Lung (tissue), 11 donors: ENCODE measurements at regions not wholly inside any gene's neighbourhood (a gene's known extent, or its start where the extent isn't known, plus 50 kb on each side); places are given as distances from the start of the nearest gene placed in this dataset.

Source experiments
- ATAC-seq: fragments of 200-7000 bp; cut with Tn5 transposase; one replicate; pipeline ENCODE4 v1.9.1; 2020; ENCODE audit warnings: moderate number of reproducible peaks; ENCODE audit not compliant: insufficient read depth, low FRiP score
- DNase-seq, 3 donors: peaks; one replicate each; pipeline ENCODE4 v3.0.0-alpha.2; 2013 to 2017
- H3K27ac ChIP-seq, 2 donors: one replicate each; pipeline ENCODE4 v1.5.1; 2013; ENCODE audit warnings: mild to moderate bottlenecking in 2 of 2, moderate library complexity in 2 of 2, control low read depth in 1 of 2, inconsistent platforms in 1 of 2, low read depth in 1 of 2, low read length in 1 of 2
- H3K27me3 ChIP-seq, 3 donors: one replicate each; pipeline ENCODE4 v1.5.1; 2013; ENCODE audit warnings: low read length in 2 of 3; ENCODE audit not compliant: control insufficient read depth in 3 of 3, insufficient read depth in 3 of 3
- H3K36me3 ChIP-seq, 4 donors: one replicate each; pipeline ENCODE4 v1.5.1; 2013; ENCODE audit warnings: low read length in 4 of 4, mild to moderate bottlenecking in 1 of 4, moderate library complexity in 1 of 4; ENCODE audit not compliant: control insufficient read depth in 4 of 4, insufficient read depth in 4 of 4
- H3K4me1 ChIP-seq, 5 donors: one replicate each; pipeline ENCODE4 v1.5.1; 2013; ENCODE audit warnings: low read length in 5 of 5, mild to moderate bottlenecking in 2 of 5, moderate library complexity in 1 of 5; ENCODE audit not compliant: control insufficient read depth in 5 of 5, insufficient read depth in 5 of 5
- H3K4me3 ChIP-seq: one replicate; pipeline ENCODE4 v1.5.1; 2013; ENCODE audit warnings: mild to moderate bottlenecking, control low read depth, moderate library complexity
- H3K9ac ChIP-seq, 2 donors: one replicate each; pipeline ENCODE4 v1.5.1; 2013; ENCODE audit warnings: low read length in 2 of 2, control low read depth in 1 of 2; ENCODE audit not compliant: insufficient read depth in 1 of 2
- H3K9me3 ChIP-seq, 4 donors: one replicate each; pipeline ENCODE4 v1.5.1; 2013; ENCODE audit warnings: low read length in 3 of 4, mild to moderate bottlenecking in 1 of 4, moderate library complexity in 1 of 4; ENCODE audit not compliant: control insufficient read depth in 4 of 4, insufficient read depth in 3 of 4
- WGBS, 2 donors: extraction: QIAGEN DNeasy Blood & Tissue Kit; methylation state at CpG; one replicate each; pipeline ENCODE4 v1.1.7; 2013; 5-methylcytosine and 5-hydroxymethylcytosine counted together
- TF ChIP-seq, protein P1 (sequence below): IDR thresholded peaks from 2 replicates; pipeline ENCODE4 v1.5.1; 2012; ENCODE audit warnings: mild to moderate bottlenecking; ENCODE audit errors: control extremely low read depth, extremely low read depth
- donor health status: control.
- donor health status: control.
- donor health status: Bipolar disorder and iron deficiency.
- donor health status: healthy.
- donor health status: DM: yes; HTN: yes; CAD: no.

DNA sequence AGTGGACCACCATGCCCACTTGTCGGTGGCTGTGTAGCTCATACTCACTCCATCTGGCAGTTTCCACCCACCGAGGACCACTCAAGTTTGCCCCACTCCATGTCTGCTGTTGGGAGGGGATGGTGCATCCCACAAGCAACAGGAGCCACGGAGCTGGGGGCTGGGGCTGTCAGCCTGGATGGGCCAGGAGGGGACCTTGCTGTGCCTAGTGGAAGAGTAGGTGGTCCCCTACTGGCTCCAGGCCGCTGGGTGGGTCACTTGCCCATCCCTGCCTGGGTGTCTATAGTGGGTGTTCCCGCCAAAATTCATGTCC lies 57.0 kb downstream of the SMIM38 start:
- no peak overlapping the region for H3K27ac ChIP-seq
- 89 to 91% methylated on average over 5 of the region's 5 CpGs for WGBS, 2 donors
- no peaks in the 10 kb centered on the region for H3K27me3 ChIP-seq
- H3K9me3 ChIP-seq = peaks cover 0 to 3% (median 1%) of the 10 kb centered on the region in 4 donors
- TF ChIP-seq, protein P1, sequence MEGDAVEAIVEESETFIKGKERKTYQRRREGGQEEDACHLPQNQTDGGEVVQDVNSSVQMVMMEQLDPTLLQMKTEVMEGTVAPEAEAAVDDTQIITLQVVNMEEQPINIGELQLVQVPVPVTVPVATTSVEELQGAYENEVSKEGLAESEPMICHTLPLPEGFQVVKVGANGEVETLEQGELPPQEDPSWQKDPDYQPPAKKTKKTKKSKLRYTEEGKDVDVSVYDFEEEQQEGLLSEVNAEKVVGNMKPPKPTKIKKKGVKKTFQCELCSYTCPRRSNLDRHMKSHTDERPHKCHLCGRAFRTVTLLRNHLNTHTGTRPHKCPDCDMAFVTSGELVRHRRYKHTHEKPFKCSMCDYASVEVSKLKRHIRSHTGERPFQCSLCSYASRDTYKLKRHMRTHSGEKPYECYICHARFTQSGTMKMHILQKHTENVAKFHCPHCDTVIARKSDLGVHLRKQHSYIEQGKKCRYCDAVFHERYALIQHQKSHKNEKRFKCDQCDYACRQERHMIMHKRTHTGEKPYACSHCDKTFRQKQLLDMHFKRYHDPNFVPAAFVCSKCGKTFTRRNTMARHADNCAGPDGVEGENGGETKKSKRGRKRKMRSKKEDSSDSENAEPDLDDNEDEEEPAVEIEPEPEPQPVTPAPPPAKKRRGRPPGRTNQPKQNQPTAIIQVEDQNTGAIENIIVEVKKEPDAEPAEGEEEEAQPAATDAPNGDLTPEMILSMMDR = no peak
- no peak overlapping the region for H3K4me3 ChIP-seq
- DNase-seq = peak in 1 of 3 donors; percentile 7
- ATAC-seq = no peak
- H3K36me3 ChIP-seq = no peaks in the 10 kb centered on the region
- H3K9ac ChIP-seq = no peak overlapping the region
- peaks cover 0 to 20% (median 2%) of the 10 kb centered on the region in 5 donors for H3K4me1 ChIP-seq

DNA sequence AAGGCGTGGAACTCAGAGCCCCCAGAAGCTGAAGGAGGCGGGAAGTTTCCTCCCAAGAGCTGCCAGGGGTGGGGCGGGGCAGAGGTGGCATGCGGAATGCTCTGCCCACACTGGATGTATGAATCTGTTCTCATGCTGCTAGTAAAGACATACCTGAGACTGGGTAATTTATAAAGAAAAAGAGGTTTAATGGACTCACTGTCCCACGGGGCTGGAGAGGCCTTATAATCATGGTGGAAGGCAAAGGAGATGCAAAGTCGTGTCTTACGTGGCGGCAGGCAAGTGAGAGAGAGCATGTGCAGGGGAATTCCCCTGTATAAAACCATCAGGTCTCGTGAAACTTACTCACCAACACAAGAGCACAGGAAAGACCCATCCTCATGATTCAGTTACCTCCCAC lies 57.6 kb downstream of the SMIM38 start:
- no peaks in the 10 kb centered on the region for H3K27me3 ChIP-seq
- DNase-seq (no peak), ATAC-seq (no peak)
- no peak overlapping the region for H3K9ac ChIP-seq
- H3K36me3 ChIP-seq = no peaks in the 10 kb centered on the region
- peaks cover 0 to 3% (median 0%) of the 10 kb centered on the region in 4 donors for H3K9me3 ChIP-seq
- TF ChIP-seq, protein P1 = no peak
- H3K4me3 ChIP-seq = no peak overlapping the region
- 85 to 86% methylated on average over 9 of the region's 9 CpGs for WGBS, 2 donors
- peaks cover 0 to 20% (median 2%) of the 10 kb centered on the region in 5 donors for H3K4me1 ChIP-seq
- no peak overlapping the region for H3K27ac ChIP-seq

DNA sequence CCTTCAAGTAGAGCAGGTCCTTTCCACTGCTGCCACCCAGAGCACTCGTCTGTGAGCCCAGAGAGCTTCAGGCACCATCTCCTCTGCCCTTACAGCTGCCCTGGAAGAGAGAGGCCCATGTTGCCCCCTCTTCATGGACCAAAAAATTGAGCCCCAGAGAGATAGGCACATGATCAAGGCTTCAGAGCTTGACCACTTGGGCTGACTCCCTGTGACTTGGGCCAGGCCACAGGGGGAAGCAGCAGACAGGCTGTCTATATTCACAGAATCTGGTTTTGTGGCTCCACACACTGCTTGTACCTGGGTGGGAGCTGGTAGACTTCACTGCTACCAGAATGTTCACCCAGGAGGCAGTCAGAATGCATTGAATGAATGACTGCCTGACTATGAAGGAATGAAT lies 58.2 kb downstream of the SMIM38 start:
- 90 to 93% methylated on average over 1 of the region's 1 CpG for WGBS, 2 donors
- ATAC-seq (no peak), DNase-seq (no peak)
- H3K27ac ChIP-seq = no peak overlapping the region
- peaks cover 0 to 3% (median 0%) of the 10 kb centered on the region in 4 donors for H3K9me3 ChIP-seq
- TF ChIP-seq, protein P1 = no peak
- no peak overlapping the region for H3K4me3 ChIP-seq
- H3K36me3 ChIP-seq = no peaks in the 10 kb centered on the region
- H3K4me1 ChIP-seq = peaks cover 0 to 20% (median 2%) of the 10 kb centered on the region in 5 donors
- H3K9ac ChIP-seq = no peak overlapping the region
- H3K27me3 ChIP-seq = no peaks in the 10 kb centered on the region

DNA sequence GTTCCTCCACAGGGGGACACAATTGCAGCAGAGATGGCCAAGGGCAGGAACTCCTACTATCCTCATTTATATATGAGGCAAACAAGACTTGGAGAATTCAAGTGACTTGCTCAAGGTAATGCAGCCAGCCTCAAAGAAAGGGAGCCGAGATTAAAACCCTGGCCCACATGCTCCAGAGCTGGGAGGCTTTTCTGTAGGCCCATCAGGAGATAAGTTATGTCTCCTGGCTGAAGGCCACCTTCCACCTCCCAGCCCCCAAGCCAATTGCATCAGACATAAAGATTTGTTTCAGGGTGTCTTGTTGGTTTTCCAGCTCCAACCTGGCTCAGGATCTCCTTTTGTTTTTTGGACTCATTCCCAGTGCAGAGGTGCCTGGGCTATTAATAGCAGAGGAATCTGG lies 59.5 kb downstream of the SMIM38 start:
- no peak overlapping the region for H3K4me3 ChIP-seq
- H3K27ac ChIP-seq = no peak overlapping the region
- TF ChIP-seq, protein P1 = no peak
- no peak for ATAC-seq
- no peaks in the 10 kb centered on the region for H3K36me3 ChIP-seq
- no peaks in the 10 kb centered on the region for H3K27me3 ChIP-seq
- peaks cover 0 to 3% (median 0%) of the 10 kb centered on the region in 4 donors for H3K9me3 ChIP-seq
- peaks cover 0 to 20% (median 2%) of the 10 kb centered on the region in 5 donors for H3K4me1 ChIP-seq
- H3K9ac ChIP-seq = no peak overlapping the region
- no peak for DNase-seq
- WGBS, 2 donors = 83 to 100% methylated on average over 1 of the region's 1 CpG
